ENCODE measurements at regions not wholly inside any gene's neighbourhood (a gene's known extent, or its start where the extent isn't known, plus 50 kb on each side); places are given as distances from the start of the nearest gene placed in this dataset.
"Not testable (repeated sequence)": the region's sequence is repeated elsewhere in the genome, so short reads cannot be mapped to it uniquely, and the experiment has no call there.

DNA sequence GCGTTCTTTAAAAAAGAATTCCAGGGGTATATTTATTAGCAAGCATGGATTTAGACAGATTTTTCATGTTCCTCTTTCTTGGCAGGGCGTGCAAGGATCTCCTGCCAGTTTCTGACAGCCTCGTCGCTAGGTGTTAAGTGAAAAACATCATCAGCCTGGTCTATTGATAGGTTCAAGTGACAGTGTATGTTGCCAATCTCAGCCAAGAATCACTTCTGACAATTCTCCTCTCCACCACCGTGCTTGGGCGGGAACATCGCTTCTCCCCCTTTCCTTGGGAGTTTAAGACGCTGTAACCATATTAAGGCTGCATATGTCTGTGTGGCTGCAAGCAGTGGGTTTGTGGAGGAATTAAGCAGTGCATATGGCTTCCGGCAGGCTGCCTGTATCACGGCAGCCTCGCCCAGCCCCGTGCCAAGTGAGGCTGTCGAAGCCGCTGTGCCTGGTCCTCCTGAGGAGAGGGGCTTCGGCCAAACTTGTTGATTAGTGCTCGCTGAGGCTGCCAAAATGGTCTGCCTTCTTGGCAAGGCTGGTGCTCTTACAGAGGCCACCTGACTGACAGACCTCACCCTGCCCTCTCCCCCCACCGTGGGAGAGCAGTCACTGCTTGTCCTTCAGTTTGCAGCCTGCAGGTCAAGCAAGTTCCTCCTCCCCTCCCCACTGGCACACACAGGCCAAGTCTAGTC is 132.2 kb upstream of the MPHOSPH6 start:
- peak in 43 of 58 donors; percentile 10 to 78 (median 34) for DNase-seq

- DNase-seq, result no peak
These were observed 131.2 kb upstream of the MPHOSPH6 start for GRCh38 chr16:82301146-82301755.

- DNase-seq, result no peak
These were observed 130.4 kb upstream of the MPHOSPH6 start for GRCh38 chr16:82300374-82300951.

DNA sequence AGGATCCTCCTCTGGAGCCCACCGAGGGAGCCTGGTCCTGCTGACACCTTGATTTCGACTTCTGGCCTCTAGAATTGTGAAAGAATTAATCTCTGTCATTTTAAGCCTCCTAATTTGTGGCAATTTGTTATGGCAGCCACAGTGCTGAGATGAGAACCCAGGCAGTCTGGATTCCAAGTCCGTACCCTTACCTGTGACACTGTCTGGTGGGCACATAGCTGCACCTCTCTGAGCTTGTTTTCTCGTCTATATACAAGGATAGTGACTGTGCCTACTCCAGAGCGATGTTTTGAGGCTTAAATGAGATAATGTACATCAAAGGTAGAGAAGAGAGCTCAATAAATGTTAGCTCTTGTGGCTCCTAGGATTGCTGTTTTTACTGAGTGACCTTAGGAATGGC is 128.4 kb upstream of the MPHOSPH6 start:
- DNase-seq, result no peak

GRCh38 chr16:82295290-82296201 is 125.5 kb upstream of the MPHOSPH6 start:
- DNase-seq, result no peak

- DNase-seq, result no peak
These were observed 123.6 kb upstream of the MPHOSPH6 start for GRCh38 chr16:82293671-82294070.

- DNase-seq, result no peak
These were observed 117.9 kb upstream of the MPHOSPH6 start for GRCh38 chr16:82287937-82288336.

DNA sequence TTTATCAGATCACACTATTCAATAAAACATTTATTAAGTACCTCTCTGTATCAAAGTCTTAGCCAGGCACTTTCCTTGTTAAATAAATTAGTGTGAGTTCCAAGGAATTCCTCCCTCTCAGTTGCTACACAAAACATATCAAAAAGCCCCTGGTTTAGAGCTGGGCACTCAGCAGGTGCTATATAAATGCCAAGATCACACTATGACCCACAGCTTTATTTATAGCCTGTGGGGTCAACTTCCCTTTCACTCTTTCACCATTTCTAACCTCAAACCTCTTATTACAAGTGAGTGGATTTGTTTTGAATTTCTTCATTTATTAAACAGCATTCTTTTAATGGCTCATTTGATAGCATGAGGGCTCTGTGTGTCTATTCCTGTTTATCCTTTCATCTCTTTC is 112.6 kb upstream of the MPHOSPH6 start:
- DNase-seq, result no peak

DNA sequence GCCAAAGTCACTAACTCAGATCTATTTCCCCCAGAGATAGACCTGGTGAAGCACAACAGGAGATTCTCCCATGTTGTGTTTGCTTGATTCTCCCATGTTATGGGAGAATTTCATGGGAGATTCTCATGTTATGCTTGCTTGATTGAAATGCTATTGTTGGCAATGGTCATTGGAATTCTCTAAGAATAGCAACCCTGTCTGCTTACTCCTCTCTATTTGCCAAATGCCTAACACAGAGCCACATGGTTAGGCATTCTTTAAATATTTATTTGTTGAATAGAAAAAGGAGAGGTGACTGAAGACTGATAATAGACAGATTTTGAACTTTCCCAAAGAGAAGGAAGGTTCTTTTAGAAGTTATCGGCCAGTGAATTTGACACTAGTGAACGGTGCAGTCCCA is 111.5 kb upstream of the MPHOSPH6 start:
- DNase-seq, result no peak

GRCh38 chr16:82280867-82281266 is 110.8 kb upstream of the MPHOSPH6 start:
- no peak for DNase-seq

GRCh38 chr16:82275349-82275748 is 105.3 kb upstream of the MPHOSPH6 start:
- DNase-seq, result not testable (repeated sequence)

DNA sequence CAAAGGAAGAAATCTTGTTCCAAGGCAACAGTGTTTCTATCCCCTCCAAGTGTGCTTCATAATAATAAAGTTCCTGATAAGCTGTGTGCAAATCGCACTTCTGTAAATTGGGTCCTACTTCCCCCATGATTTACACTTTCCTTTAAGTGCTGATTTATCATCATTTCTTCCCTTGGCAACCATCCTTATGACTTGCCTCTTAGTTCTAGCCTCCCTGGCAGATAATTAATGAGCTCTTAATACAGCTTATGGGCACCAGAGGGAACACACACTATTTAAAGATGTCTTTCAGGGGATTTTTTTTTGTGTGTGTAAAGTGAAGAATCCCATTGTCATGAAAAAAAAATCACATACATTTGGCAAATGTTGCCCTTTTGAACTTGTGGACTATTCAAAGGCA is 101.6 kb upstream of the MPHOSPH6 start:
- no peak for DNase-seq

- DNase-seq, result not testable (repeated sequence)
These were observed 97.7 kb upstream of the MPHOSPH6 start for GRCh38 chr16:82267675-82268074.

DNA sequence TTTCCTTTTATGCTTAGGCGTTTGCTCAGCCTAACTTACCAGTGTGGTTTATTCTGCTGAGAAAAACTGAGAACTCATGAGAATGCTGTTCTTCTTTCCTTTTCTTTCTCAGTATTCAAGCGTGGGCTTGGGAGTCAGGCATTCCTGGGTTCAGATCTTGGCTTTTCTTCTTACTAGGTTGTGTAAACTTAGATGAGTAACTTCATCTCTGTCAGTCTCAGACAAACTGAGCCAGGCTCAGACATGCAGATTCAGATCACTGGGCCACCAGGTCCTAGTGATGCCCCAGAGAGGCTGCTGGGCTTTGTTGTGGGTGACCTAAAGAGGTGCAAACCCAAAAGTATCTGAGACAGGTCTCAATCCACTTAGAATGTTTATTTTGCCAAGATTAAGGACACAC is 95.8 kb upstream of the MPHOSPH6 start:
- DNase-seq, result no peak

DNA sequence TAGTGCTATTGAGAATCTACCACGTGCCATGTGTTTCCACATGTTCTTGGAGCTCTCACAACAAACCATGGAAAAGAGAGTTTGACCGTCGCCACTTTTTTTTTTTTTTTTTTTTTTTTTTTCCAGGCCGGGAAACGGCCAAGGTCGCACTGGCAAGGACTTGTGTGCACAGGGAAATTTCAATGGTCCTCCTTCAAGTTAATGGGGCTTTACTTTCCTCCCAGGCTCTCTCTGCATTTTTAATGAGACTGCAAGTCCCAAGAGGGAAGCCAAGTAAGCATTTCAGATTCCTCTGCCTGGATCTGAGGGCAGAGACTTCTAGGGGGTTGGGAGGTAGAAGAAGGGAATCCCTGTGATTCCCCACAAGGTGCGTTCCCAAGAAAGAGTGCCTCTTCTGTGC is 94.7 kb upstream of the MPHOSPH6 start:
- DNase-seq, result peak in 8 of 58 donors; percentile 0 to 35 (median 7)

- DNase-seq, result peak in 51 of 58 donors; percentile 3 to 75 (median 38)
These were observed 93.6 kb upstream of the MPHOSPH6 start for GRCh38 chr16:82263521-82264143.

DNA sequence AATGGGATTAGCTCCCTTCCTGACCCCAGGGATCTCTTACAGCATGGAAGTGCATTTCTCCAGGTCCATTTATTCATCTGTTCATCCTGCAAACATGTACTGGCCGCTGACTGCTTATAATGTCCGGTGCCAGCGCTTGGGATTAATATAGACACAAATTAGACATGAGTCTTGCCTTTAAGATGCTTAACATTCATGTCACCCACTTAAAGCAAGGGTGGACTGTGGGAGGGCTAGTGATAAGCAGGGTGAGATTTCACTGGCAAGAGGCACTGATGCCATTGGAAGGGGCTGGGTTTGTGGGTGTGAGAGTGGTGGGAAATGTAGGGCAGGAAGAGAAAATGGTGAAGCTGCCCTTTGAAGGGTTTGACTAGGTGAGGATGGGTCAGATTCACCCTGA is 92.2 kb upstream of the MPHOSPH6 start:
- DNase-seq, result no peak

DNA sequence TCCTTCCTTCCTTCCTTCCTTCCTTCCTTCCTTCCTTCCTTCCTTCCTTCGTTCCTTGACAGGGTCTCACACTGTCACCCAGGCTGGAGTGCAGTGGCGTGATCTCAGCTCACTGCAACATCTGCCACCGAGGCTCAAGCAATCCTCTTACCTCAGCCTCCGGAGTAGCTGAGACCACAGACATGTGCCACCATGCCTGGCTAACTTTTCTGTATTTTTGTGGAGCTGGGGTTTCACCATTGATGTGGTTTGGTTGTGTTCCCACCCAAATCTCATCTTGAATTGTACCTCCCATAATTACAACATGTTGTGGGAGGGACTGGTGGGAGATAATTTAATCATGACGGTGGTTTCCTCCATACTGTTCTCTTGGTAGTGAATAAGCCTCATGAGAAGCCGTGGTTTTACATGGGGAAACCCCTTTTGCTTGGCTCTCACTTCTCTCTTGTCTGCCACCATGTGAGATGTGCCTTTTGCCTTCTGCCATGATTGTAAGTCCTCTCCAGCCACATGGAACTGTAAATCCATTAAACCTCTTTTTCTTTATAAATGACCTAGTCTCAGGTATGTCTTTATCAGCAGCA is 90.3 kb upstream of the MPHOSPH6 start:
- DNase-seq, result no peak

- no peak for DNase-seq
These were observed 89.7 kb upstream of the MPHOSPH6 start for GRCh38 chr16:82259731-82260130.

DNA sequence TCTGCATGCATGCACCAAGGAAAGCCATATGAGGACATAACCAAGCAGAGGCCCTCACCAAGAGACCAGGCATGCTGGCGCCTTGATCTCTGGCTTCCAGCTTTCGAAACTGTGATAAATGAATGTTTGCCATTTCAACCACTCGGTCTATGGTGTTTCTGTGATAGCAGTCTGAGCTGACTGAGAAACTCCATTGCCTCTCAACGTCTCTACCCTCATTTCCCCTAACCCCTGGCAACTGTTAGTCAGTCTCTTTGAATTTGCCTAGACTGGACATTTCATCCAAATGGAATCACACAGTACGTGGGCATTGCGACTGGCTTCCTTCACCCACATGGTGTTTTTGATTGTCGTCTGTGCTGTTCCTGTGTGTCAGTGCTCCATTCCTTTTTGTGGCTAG is 88.0 kb upstream of the MPHOSPH6 start:
- DNase-seq, result no peak

DNA sequence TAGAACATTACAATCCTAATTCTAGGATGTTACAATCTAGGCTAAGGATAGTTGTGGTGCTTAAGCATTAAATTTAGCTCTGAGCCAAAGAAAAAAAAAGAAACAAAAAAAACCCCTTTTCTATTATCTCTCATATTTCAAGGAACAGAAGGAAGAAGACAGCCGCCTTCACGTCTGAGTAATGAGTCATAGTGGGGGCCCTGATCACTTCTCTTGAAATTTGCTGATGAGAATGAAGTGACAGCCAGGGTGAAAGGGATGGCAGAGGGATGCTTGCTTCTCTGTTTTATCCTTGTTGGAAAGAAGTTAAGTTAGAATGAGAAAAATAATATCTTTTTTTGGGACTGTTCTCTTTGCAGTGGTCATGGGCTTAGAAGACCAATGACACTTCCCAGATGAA is 82.6 kb upstream of the MPHOSPH6 start:
- DNase-seq, result no peak
